Loucy (cell line): ENCODE measurements at regions not wholly inside any gene's neighbourhood (a gene's known extent, or its start where the extent isn't known, plus 50 kb on each side); places are given as distances from the start of the nearest gene placed in this dataset.
"Not testable (repeated sequence)": the region's sequence is repeated elsewhere in the genome, so short reads cannot be mapped to it uniquely, and the experiment has no call there.

Experiments
- H2AFZ ChIP-seq: fragments of 200-600 bp; sonication (generic); 2 replicates; pipeline ENCODE4 v1.6.0; 2016; ENCODE audit warnings: antibody characterized with exemption, mild to moderate bottlenecking, low read length, moderate library complexity
- H3F3A ChIP-seq: fragments of 200-600 bp; 2 replicates; pipeline ENCODE4 v1.6.0; 2016; ENCODE audit warnings: antibody characterized with exemption, low read depth, mild to moderate bottlenecking
- H3K27me3 ChIP-seq: fragments of 200-600 bp; sonication (generic); 2 replicates; pipeline ENCODE4 v1.6.1; 2014; ENCODE audit warnings: low read length, mild to moderate bottlenecking; ENCODE audit not compliant: insufficient read depth, poor library complexity, severe bottlenecking
- H3K36me3 ChIP-seq: fragments of 200-600 bp; sonication (generic); 2 replicates; pipeline ENCODE4 v1.6.1; 2016; ENCODE audit warnings: low read length; ENCODE audit not compliant: insufficient read depth
- H3K4me1 ChIP-seq: fragments of 200-600 bp; sonication (generic); 2 replicates; pipeline ENCODE4 v1.5.1; 2014; ENCODE audit warnings: low read length, mild to moderate bottlenecking; ENCODE audit not compliant: insufficient read depth, poor library complexity, severe bottlenecking
- H3K4me2 ChIP-seq: fragments of 200-600 bp; sonication (generic); 2 replicates; pipeline ENCODE4 v1.6.0; 2014; ENCODE audit warnings: antibody characterized with exemption, low read length, low read depth, mild to moderate bottlenecking; ENCODE audit not compliant: poor library complexity, severe bottlenecking
- H3K4me3 ChIP-seq: fragments of 200-600 bp; sonication (generic); 2 replicates; pipeline ENCODE4 v1.5.1; 2014; ENCODE audit warnings: low read length, mild to moderate bottlenecking, mixed read lengths; ENCODE audit not compliant: poor library complexity, severe bottlenecking
- H3K79me2 ChIP-seq: fragments of 200-600 bp; sonication (generic); 2 replicates; pipeline ENCODE4 v1.6.1; 2014; ENCODE audit warnings: low read length; ENCODE audit not compliant: insufficient read depth
- H3K9ac ChIP-seq: fragments of 200-600 bp; sonication (generic); 2 replicates; pipeline ENCODE4 v1.6.0; 2014; ENCODE audit warnings: mild to moderate bottlenecking, low read depth, low read length, moderate library complexity; ENCODE audit not compliant: poor library complexity, severe bottlenecking
- H3K9me2 ChIP-seq: fragments of 200-600 bp; sonication (generic); replicated peaks from 2 replicates; pipeline ENCODE4 v1.6.1; 2016; ENCODE audit warnings: low read depth, low read length, mixed read lengths
- H3K9me3 ChIP-seq: fragments of 200-600 bp; sonication (generic); 2 replicates; pipeline ENCODE4 v1.6.1; 2014; ENCODE audit warnings: mild to moderate bottlenecking, antibody characterized with exemption, low read length, low read depth; ENCODE audit not compliant: insufficient read depth
- H4K20me1 ChIP-seq: fragments of 200-600 bp; sonication (generic); 2 replicates; pipeline ENCODE4 v1.6.0; 2014; ENCODE audit warnings: antibody characterized with exemption, low read length, mild to moderate bottlenecking; ENCODE audit not compliant: insufficient read depth, poor library complexity, severe bottlenecking

DNA sequence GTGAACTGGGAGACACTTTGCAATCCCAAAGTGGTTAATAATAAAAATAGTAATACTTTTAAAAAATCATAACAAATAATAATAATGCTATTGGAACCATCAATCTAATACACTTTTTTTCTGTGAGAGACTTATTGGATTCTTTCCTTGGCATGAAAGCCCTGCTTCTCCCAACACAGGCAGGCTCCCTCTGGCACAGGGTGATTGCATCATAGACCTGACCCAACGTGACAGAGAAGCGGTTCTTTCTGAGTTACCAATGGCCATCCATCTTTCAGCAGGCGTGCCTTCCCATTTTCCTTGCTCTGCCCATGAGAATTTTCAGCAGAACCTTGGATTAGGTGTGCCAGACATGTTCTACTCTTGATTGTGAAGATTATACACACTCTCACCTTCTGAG, 242.6 kb upstream of the PLGLB2 start:
- H3K79me2 ChIP-seq, H3K9me2 ChIP-seq, H3K4me2 ChIP-seq, H4K20me1 ChIP-seq, H3K36me3 ChIP-seq, H2AFZ ChIP-seq, H3K9me3 ChIP-seq, H3K4me1 ChIP-seq, H3F3A ChIP-seq, H3K27me3 ChIP-seq, H3K9ac ChIP-seq, H3K4me3 ChIP-seq: not testable (repeated sequence)

DNA sequence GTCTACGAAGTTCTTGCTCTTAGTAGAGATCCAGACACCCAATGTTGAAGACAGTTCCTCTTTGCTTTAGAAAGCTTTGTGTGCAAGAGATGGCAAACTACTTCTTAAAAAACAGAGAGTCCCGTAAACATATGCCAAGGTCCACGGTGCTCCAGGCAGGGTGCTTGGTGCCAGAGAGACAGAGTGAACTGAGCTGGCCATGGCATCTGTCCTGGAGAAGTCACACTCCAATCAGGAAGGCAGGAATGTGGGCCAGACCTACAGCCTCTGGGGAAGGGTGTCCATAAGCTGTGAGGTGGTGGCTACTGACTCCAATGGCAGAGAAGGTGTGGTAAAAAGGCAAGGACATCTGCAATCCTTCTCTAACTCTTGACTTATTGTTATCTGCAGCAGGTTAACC, 242.0 kb upstream of the PLGLB2 start:
- H2AFZ ChIP-seq, H4K20me1 ChIP-seq, H3K27me3 ChIP-seq, H3K36me3 ChIP-seq, H3K79me2 ChIP-seq, H3F3A ChIP-seq, H3K4me1 ChIP-seq, H3K9ac ChIP-seq, H3K9me3 ChIP-seq, H3K9me2 ChIP-seq, H3K4me2 ChIP-seq, H3K4me3 ChIP-seq: not testable (repeated sequence)

DNA sequence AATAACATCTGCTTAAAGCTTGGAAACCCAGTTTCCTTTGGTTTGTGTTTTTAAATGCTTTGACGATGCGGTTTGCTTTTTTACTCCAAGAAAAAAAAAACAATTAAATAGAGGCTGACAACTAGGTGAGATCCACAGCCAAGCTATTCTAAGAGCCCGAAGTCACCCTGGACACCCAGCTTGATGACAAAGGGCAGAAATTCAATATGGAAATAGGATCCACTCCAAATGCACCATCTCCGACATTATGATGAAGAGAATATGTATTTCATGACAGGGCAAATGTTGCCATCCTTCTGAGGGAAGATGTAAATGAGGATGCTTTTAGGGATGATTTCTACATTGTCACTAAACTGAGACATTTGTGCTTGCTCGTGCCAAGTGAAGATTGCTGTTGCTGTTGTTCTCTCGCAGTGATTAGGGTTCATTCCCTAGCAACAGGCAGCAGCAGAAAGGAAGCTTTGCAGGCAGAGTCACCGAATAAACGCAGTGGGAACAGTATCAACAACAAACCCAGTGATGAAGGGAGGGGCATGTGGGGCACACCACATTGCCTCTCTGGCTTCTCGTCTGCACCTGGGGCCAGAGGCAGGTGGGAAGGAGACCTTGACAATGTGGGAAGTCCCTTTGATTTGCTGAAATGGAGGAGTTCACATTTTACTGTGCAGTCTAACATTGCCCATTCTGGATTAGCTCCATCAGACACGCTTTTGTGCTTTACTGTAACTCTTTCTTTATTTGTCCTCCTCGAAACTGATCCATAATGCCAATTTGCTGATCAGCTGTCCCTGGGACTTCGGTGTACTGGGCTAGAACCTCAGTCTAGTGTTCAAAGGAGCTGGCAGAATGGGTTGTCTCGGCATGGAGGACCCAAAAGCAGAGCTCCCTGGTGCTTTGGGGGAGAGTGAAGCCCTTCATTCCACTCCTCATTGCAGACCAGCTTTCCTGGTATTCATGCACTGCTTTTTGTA, 240.2 kb upstream of the PLGLB2 start:
- not testable (repeated sequence) for H3K4me2 ChIP-seq, H3K27me3 ChIP-seq, H4K20me1 ChIP-seq, H3K4me3 ChIP-seq, H3K36me3 ChIP-seq, H3K9ac ChIP-seq, H3K9me3 ChIP-seq, H3F3A ChIP-seq, H3K4me1 ChIP-seq, H2AFZ ChIP-seq, H3K9me2 ChIP-seq, H3K79me2 ChIP-seq

DNA sequence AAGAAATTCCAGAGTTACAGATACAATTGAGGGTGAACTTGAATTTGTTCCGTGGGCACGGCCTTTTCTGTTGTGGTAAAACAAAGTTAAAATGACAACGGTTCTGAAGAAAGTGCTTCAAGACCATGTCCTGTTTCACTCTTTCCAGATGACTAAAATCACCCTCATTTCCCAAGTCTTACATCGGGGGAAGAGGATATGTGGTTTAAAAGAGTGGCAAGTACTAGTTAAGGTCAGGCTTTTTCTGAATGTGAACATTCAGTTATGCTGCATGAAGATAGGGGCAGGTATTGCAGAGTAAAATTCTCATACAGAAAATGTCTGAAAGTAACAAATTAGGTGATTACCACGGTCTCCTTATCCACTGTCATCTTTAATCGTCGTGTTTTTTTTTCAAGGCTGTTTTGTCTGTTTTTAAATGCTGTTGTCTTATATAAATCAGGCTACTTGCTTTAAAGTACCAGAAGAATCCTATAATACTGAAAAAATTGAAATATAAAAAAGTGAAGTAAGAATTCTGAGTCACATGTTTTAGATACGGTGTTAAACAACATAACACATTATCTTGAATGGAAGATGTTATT, 236.6 kb upstream of the PLGLB2 start:
- H3K36me3 ChIP-seq, H3K79me2 ChIP-seq, H3K4me2 ChIP-seq: not testable (repeated sequence)

DNA sequence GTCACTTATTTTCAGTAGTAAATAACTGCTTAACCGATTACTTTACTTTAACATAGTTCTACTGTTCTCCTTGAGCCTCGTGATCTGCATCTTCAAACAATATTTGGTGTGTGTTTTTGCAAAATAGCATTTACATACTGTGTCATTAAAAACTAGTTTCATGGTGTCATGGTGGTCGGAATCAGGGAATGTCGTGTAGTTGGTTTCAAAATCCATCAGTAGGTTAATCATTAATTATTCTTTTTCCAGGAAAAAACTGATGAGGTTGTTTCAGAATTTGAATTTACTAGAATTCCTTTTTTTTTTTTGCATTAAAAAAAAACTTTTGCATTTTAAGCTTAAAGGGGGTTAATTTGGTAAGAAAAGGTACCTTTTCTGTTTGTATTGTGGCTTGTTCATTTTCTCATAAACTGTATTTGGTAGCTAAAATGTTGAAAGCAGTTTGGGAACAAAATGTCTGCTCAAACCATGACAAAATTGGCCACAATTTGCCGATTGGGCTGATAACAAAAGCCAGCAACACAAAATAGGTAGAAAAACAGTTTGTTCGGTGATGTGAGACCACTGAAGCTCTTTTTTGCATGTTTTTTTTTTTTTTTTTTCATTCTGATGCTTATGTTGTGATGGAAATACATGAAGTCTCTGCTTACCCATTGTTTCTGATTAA, 234.9 kb upstream of the PLGLB2 start:
- not testable (repeated sequence) for H3K4me1 ChIP-seq, H3K4me2 ChIP-seq, H3K9ac ChIP-seq, H3K4me3 ChIP-seq, H3K79me2 ChIP-seq, H4K20me1 ChIP-seq, H2AFZ ChIP-seq, H3K9me3 ChIP-seq, H3F3A ChIP-seq, H3K27me3 ChIP-seq, H3K9me2 ChIP-seq, H3K36me3 ChIP-seq

More for the DNA sequence above, 236.6 kb upstream of the PLGLB2 start:
- H3K9me3 ChIP-seq, H3K4me3 ChIP-seq, H2AFZ ChIP-seq, H3K27me3 ChIP-seq, H3K9me2 ChIP-seq, H3K9ac ChIP-seq, H3K4me1 ChIP-seq, H4K20me1 ChIP-seq, H3F3A ChIP-seq: not testable (repeated sequence)

DNA sequence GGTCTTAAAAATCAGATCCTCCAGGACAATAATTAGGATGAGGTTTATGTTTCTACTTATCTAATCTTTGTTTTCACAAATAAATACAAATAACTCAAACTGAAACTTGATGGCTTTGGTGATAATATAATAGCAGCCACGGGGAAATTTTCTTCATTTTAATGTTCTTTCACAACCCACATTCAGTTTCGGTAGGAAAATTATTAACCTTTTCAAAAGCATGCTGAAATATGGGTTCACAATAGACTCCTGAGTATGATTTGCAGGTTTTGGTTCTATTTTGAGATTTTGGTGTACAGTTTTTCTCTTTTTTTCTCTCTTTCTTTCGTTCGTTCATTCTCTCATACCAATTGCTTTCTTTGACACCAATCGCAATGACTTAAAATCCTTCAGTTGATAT, 233.9 kb upstream of the PLGLB2 start:
- H3K4me3 ChIP-seq, H3K9me3 ChIP-seq, H3K79me2 ChIP-seq, H4K20me1 ChIP-seq, H3K4me2 ChIP-seq, H3K4me1 ChIP-seq, H3K27me3 ChIP-seq, H3F3A ChIP-seq, H3K9ac ChIP-seq, H3K9me2 ChIP-seq, H3K36me3 ChIP-seq, H2AFZ ChIP-seq: not testable (repeated sequence)

DNA sequence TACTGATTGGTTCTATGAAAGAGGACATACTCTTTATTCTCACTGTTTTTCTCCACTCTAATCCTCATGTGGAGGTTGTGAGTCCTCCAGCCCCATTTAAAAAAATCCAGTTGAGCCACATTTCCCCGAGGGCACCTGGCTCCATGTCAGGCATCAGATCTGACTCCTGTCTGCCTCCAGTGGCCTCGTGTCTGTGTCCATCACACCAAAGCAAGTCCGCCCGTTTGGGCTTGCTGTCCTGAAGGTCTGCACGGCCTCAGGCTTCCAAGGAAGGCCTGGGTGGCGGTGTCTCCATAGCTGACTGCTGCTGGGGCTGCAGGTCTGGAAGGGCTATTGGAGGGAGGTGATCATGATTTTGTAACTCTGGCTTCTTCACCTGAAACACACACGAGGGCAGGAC, 233.4 kb upstream of the PLGLB2 start:
- H3F3A ChIP-seq, H3K9me3 ChIP-seq, H3K9ac ChIP-seq, H4K20me1 ChIP-seq, H3K36me3 ChIP-seq, H3K4me3 ChIP-seq, H2AFZ ChIP-seq, H3K27me3 ChIP-seq, H3K4me1 ChIP-seq, H3K9me2 ChIP-seq, H3K4me2 ChIP-seq, H3K79me2 ChIP-seq: not testable (repeated sequence)
